Smooth muscle cell (in vitro differentiated cells): ENCODE measurements at regions not wholly inside any gene's neighbourhood (a gene's known extent, or its start where the extent isn't known, plus 50 kb on each side); places are given as distances from the start of the nearest gene placed in this dataset.

Experiments
- DNase-seq: peaks from one replicate; lab custom pipeline; 2025; ENCODE audit not compliant: unreplicated experiment; lab: John Stamatoyannopoulos, UW
- H2AFZ ChIP-seq: fragments of 200-600 bp; sonication (generic); 2 replicates; pipeline ENCODE4 v1.6.0; 2016; ENCODE audit warnings: antibody characterized with exemption, low read depth, mild to moderate bottlenecking
- H3F3A ChIP-seq: fragments of 200-600 bp; sonication (generic); 2 replicates; pipeline ENCODE4 v1.6.0; 2017; ENCODE audit warnings: antibody characterized with exemption, low read depth
- H3K27ac ChIP-seq: fragments of 200-600 bp; sonication (generic); 2 replicates; pipeline ENCODE4 v1.5.1; 2016; ENCODE audit warnings: low read depth, mild to moderate bottlenecking
- H3K27me3 ChIP-seq: fragments of 200-600 bp; sonication (generic); 2 replicates; pipeline ENCODE4 v1.6.1; 2016; ENCODE audit warnings: low read depth, mild to moderate bottlenecking
- H3K36me3 ChIP-seq: fragments of 200-600 bp; sonication (generic); 2 replicates; pipeline ENCODE4 v1.5.1; 2016; ENCODE audit warnings: low read depth
- H3K4me1 ChIP-seq: fragments of 200-600 bp; sonication (generic); 2 replicates; pipeline ENCODE4 v1.5.1; 2016; ENCODE audit warnings: low read depth
- H3K4me2 ChIP-seq: fragments of 200-600 bp; sonication (generic); 2 replicates; pipeline ENCODE4 v1.6.0; 2016; ENCODE audit warnings: mild to moderate bottlenecking
- H3K4me3 ChIP-seq: fragments of 200-600 bp; sonication (generic); 2 replicates; pipeline ENCODE4 v1.5.1; 2016; ENCODE audit warnings: mild to moderate bottlenecking
- H3K79me2 ChIP-seq: fragments of 200-600 bp; sonication (generic); 2 replicates; pipeline ENCODE4 v1.6.0; 2016; ENCODE audit warnings: low read depth, mild to moderate bottlenecking
- H3K9ac ChIP-seq: fragments of 200-600 bp; sonication (generic); 2 replicates; pipeline ENCODE4 v1.6.0; 2016; ENCODE audit warnings: low read depth
- H3K9me3 ChIP-seq: fragments of 200-600 bp; sonication (generic); replicated peaks from 2 replicates; pipeline ENCODE4 v1.5.1; 2016; ENCODE audit warnings: low read depth
- H4K20me1 ChIP-seq: fragments of 200-600 bp; sonication (generic); 2 replicates; pipeline ENCODE4 v1.6.0; 2016; ENCODE audit warnings: low read depth
- CTCF ChIP-seq: fragments of 200-600 bp; sonication (generic); IDR thresholded peaks from 2 replicates; pipeline ENCODE4 v1.5.1; 2017; ENCODE audit warnings: borderline replicate concordance, mild to moderate bottlenecking, antibody characterized with exemption; ENCODE audit not compliant: insufficient read depth, poor library complexity, severe bottlenecking
- WGBS: methylation state at CpG from one replicate; pipeline ENCODE4 v1.1.7; 2016; ENCODE audit warnings: low lambda C conversion rate; 5-methylcytosine and 5-hydroxymethylcytosine counted together

- no peak for DNase-seq
- no peaks in the 10 kb centered on the region for H3K9me3 ChIP-seq
- H3K36me3 ChIP-seq = no peaks in the 10 kb centered on the region
- no peak overlapping the region for H3K9ac ChIP-seq
- no peak for TF ChIP-seq CTCF
- H3K4me3 ChIP-seq = no peak overlapping the region
- no peak overlapping the region for H3K4me2 ChIP-seq
- H3K4me1 ChIP-seq = no peaks in the 10 kb centered on the region
- peaks cover 9% of the 10 kb centered on the region for H3K27me3 ChIP-seq
- 40% methylated on average over 1 of the region's 1 CpG for WGBS
- no peaks in the 10 kb centered on the region for H3K79me2 ChIP-seq
- H3F3A ChIP-seq = no peaks in the 10 kb centered on the region
- H3K27ac ChIP-seq = no peak overlapping the region
- no peaks in the 10 kb centered on the region for H4K20me1 ChIP-seq
- no peak overlapping the region for H2AFZ ChIP-seq
Observed at GRCh38 chr16:73415286-73415685, 367.4 kb upstream of the ZFHX3 start.

GRCh38 chr16:73414638-73415037 lies 366.7 kb upstream of the ZFHX3 start:
- H2AFZ ChIP-seq = no peak overlapping the region
- 81% methylated on average over 5 of the region's 5 CpGs for WGBS
- H3F3A ChIP-seq = no peaks in the 10 kb centered on the region
- no peaks in the 10 kb centered on the region for H3K4me1 ChIP-seq
- no peak overlapping the region for H3K27ac ChIP-seq
- H3K9ac ChIP-seq = no peak overlapping the region
- no peak overlapping the region for H3K4me3 ChIP-seq
- no peak overlapping the region for H3K4me2 ChIP-seq
- H4K20me1 ChIP-seq = no peaks in the 10 kb centered on the region
- H3K9me3 ChIP-seq = no peaks in the 10 kb centered on the region
- no peak for DNase-seq
- no peaks in the 10 kb centered on the region for H3K36me3 ChIP-seq
- no peaks in the 10 kb centered on the region for H3K79me2 ChIP-seq
- H3K27me3 ChIP-seq = peaks cover 12% of the 10 kb centered on the region
- no peak for TF ChIP-seq CTCF

- Histone ChIP-seq H3K9me3 (no peaks in the 10 kb centered on the region), H3K36me3 (no peaks in the 10 kb centered on the region), H3F3A (no peaks in the 10 kb centered on the region), H3K4me3 (no peak overlapping the region), H2AFZ (no peak overlapping the region), H3K4me2 (no peak overlapping the region), H3K4me1 (no peaks in the 10 kb centered on the region), H3K27me3 (peaks cover 20% of the 10 kb centered on the region), H3K27ac (no peak overlapping the region), H3K9ac (no peak overlapping the region), H4K20me1 (no peaks in the 10 kb centered on the region), H3K79me2 (no peaks in the 10 kb centered on the region)
- 96% methylated on average over 1 of the region's 1 CpG for WGBS
- no peak for DNase-seq
- no peak for TF ChIP-seq CTCF
Observed at GRCh38 chr16:73413830-73414190, 365.9 kb upstream of the ZFHX3 start.

- 89% methylated on average over 6 of the region's 6 CpGs for WGBS
- TF ChIP-seq CTCF = no peak
Observed at GRCh38 chr16:73413091-73413829, 365.3 kb upstream of the ZFHX3 start.

More at GRCh38 chr16:73413091-73413829, 365.3 kb upstream of the ZFHX3 start:
- Histone ChIP-seq H3K27me3 (peaks cover 21% of the 10 kb centered on the region), H3K27ac (no peak overlapping the region), H3K4me3 (no peak overlapping the region), H2AFZ (no peak overlapping the region), H3K79me2 (no peaks in the 10 kb centered on the region), H3K9ac (no peak overlapping the region), H3K4me1 (no peaks in the 10 kb centered on the region), H3K4me2 (no peak overlapping the region), H3K9me3 (no peaks in the 10 kb centered on the region), H3K36me3 (no peaks in the 10 kb centered on the region), H3F3A (no peaks in the 10 kb centered on the region), H4K20me1 (no peaks in the 10 kb centered on the region)
- DNase-seq = no peak
